ENCODE measurements at regions not wholly inside any gene's neighbourhood (a gene's known extent, or its start where the extent isn't known, plus 50 kb on each side); places are given as distances from the start of the nearest gene placed in this dataset.
"Not testable (repeated sequence)": the region's sequence is repeated elsewhere in the genome, so short reads cannot be mapped to it uniquely, and the experiment has no call there.

GRCh38 chr17:70320673-70321345 lies 151.5 kb downstream of the KCNJ2 start:
- no peak for DNase-seq (ENCODE audit: extremely low read depth, low read depth)

GRCh38 chr17:70321352-70321751 lies 152.0 kb downstream of the KCNJ2 start:
- DNase-seq (ENCODE audit: extremely low read depth, low read depth): no peak

GRCh38 chr17:70323269-70323668 lies 153.9 kb downstream of the KCNJ2 start:
- DNase-seq (ENCODE audit: extremely low read depth, low read depth): no peak

GRCh38 chr17:70324031-70324430 lies 154.7 kb downstream of the KCNJ2 start:
- DNase-seq (ENCODE audit: extremely low read depth, low read depth): no peak

DNA sequence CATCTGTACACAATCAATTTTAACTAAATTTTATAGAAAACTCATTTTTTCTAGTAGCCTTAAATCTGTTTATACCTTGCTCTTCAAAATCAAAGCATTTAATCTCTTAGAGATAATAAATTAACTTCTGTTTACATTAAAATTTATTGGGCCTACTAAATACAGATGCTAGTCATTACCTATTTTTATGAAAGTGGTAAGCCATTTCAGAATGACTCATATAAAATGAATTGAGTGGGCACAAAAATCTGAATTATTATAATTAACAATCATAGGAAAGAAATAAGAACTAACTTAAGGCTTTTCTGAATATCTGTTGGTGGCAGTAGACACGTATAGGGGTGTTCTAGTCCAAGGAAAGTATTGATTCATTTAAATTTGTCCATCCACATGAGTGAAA lies 157.9 kb downstream of the KCNJ2 start:
- DNase-seq (ENCODE audit: extremely low read depth, low read depth): no peak

GRCh38 chr17:70327723-70328122 lies 158.4 kb downstream of the KCNJ2 start:
- no peak for DNase-seq (ENCODE audit: extremely low read depth, low read depth)

GRCh38 chr17:70329721-70330120 lies 160.4 kb downstream of the KCNJ2 start:
- DNase-seq (ENCODE audit: extremely low read depth, low read depth): no peak

DNA sequence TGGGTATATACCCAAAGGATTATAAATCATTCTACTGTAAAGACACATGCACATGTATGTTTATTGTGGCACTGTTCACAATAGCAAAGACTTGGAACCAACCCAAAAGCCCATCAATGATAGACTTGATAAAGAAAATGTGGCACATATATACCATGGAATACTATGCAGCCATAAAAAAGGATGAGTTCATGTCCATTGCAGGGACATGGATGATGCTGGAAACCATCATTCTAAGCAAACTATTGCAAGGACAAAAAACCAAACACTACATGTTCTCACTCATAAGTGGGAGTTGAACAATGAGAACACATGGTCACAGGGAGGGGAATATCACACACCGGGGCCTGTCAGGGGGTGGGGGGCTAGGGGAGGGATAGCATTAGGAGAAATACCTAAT lies 161.7 kb downstream of the KCNJ2 start:
- DNase-seq (ENCODE audit: extremely low read depth, low read depth): not testable (repeated sequence)

- DNase-seq (ENCODE audit: extremely low read depth, low read depth): no peak
These were observed 163.3 kb downstream of the KCNJ2 start for GRCh38 chr17:70332356-70333210.

DNA sequence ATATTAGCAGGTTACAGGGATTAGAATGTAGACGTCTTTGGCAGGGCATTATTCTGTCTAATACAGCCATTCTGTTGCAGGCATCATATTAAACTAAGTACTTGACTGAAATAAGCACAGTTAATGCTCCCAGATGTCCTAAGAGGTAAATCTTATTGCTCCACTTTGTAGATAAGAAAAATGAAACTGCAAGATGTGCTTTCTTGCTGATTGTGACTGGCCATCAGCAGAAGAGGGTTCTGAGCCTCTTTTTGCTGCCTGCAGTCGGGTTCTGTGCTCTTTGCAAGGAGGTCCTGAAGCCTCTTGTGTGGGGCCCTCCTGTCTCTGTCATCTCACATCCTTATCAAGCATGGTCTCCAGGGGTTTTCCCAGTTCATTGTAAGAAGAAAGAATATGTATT lies 167.1 kb downstream of the KCNJ2 start:
- DNase-seq (ENCODE audit: extremely low read depth, low read depth): no peak

DNA sequence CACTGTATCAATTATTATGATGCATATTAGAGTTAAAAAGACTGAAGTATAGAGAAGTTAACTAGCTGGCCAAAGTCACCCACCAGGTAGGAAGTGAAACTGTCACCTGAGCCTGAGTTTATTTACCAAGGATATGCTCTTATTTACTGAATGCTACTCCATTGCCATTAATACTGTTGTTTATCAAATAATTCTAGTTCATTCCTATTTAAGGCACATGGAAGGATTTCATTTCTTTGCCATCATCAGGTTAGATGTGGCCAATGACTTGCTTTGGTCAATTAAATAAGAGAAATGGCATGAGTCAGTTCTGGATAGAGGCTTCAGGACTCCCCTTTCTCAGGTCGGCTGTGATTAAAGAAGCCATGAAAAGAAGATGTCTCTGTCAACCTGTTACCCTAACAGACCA lies 169.6 kb downstream of the KCNJ2 start:
- DNase-seq (ENCODE audit: extremely low read depth, low read depth): no peak

DNA sequence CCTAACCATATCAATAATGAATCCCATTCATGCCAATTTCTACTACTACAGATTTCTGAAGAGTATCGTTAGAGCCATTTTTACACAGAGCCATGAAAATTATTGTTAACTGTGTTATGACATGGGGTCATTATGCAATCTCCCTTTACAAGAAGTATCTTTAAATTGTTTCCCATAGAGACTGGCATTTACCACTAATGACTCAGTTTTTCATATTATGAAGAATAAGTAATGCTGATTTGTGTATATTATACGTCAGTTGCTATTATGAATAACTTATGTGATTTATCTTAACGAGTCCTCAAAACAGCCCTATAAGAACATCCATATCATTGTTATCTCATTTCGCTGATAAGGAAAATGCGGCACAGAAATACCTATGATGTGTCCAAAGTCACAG lies 173.8 kb downstream of the KCNJ2 start:
- no peak for DNase-seq (ENCODE audit: extremely low read depth, low read depth)

- DNase-seq (ENCODE audit: extremely low read depth, low read depth): no peak
These were observed 175.2 kb downstream of the KCNJ2 start for GRCh38 chr17:70344386-70345060.

GRCh38 chr17:70345061-70345460 lies 175.7 kb downstream of the KCNJ2 start:
- DNase-seq (ENCODE audit: extremely low read depth, low read depth): no peak

GRCh38 chr17:70352834-70353233 lies 183.5 kb downstream of the KCNJ2 start:
- DNase-seq (ENCODE audit: extremely low read depth, low read depth): no peak

DNA sequence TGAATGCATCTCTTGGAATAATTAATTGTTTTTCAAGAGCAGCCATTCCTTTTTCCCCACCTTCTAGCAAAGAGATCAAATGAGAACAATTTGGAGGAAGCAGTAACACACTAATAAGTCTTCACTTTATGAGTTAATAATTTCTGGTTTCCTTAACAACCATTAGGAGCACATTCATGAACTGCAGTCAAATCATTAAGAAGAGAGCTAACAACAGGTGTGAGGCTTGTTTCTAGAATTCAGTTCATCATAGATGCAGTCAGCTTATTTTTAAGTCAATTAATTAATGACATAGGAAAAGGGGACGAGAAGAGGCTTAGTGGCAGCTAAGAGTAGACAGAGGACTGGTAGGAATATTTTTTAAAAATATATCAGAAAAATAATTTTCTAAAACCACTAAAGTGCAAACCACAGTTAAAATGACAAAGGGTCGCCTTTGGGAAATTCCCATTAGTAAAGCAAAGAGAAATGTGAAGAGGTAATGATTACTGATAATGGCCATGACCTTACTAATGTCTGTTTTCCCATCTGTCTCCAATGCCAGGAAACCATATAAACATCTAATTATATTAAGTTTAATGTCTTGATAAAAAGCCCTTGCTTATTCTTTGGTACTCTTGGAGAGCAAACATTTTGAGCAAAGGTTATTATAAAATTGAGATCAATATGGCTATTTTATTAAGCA lies 184.2 kb downstream of the KCNJ2 start:
- DNase-seq (ENCODE audit: extremely low read depth, low read depth): no peak

DNA sequence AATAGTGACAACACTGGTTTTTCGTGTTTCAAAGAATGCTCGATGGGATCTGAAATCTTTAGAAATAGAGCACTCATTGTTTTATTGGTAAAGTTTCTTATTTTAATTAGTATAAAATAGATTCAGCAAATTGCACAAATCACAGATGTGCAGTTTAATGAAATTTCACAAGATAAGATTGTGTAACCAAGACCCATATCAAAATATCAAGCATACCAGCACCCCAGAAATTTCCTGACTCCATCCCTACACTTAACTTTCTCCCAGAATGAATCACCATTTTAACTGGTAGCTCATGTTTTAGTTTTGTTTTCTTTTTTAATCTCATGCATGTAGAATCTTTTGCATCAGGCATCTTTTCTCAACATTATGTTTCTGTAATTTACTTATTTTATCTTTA lies 185.9 kb downstream of the KCNJ2 start:
- no peak for DNase-seq (ENCODE audit: extremely low read depth, low read depth)

DNA sequence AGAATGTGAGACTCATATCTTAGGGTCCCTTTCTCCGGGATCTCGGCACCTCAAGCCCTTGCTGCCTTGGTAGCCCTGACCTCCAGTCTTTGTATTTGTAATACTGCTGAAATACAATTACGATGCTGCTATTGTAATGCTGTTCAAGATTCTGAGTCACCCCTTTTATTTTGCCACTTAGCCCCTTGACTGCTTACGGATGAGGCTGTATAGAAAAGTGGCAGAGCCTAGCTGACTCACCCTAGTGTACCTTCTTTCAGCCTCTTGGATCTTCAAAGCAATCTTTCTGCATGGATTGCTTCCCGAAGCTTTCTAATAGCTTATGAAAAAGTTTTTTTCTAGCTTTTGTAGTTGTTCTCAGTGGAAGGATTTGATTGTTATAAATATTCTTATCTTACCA lies 187.9 kb downstream of the KCNJ2 start:
- DNase-seq (ENCODE audit: extremely low read depth, low read depth): no peak

- no peak for DNase-seq (ENCODE audit: extremely low read depth, low read depth)
These were observed 195.8 kb downstream of the KCNJ2 start for GRCh38 chr17:70365091-70365583.

DNA sequence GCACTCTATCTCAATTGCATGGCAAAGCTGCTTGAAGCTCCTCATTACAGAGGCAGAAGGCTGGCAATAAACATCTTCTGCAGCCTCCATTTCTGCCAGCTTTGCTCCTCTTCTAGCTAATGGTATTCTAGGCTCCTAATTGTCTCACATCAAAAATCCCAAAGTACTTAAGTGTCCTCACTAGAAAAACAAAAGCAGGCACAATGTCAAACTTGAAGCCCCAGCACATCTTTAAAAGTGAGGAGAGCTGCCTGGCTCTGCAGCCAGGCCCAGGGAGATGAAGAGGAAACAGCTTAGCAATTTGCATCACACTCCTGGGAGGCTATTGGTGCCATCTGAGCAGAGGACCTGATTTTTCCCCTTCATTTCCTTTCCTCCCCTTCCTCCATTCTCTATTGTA lies 197.1 kb downstream of the KCNJ2 start:
- DNase-seq (ENCODE audit: extremely low read depth, low read depth): no peak

DNA sequence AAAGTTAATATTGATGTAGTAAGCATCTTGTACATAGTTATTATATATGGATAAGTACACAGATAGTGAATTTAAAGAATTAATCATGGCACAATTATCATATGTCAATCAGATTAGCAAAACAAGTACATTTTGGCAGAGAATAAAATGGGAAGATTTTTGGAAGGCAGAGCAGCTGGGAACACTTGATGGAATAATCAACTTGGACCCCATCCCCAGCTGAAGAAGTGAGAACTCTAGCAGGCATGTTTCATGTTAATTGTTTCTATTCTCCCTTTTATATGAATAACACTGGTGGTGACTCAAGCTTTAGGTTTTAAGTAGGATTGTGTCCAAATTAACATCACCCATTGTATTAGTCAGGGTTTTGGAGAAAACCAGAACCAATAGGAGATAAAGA lies 198.7 kb downstream of the KCNJ2 start:
- DNase-seq (ENCODE audit: extremely low read depth, low read depth): no peak
